IMR-90 (cell line): ENCODE measurements at regions not wholly inside any gene's neighbourhood (a gene's known extent, or its start where the extent isn't known, plus 50 kb on each side); places are given as distances from the start of the nearest gene placed in this dataset.

Experiments
- ATAC-seq: fragments of 200-7000 bp; cut with Tn5 transposase; 2 replicates; pipeline ENCODE4 v1.9.1; 2020; ENCODE audit warnings: low read depth, mild to moderate bottlenecking, moderate library complexity
- BruUV-seq: library from RNA; stranded (reverse); fragments of 400-500 nt; replicated peaks from 2 replicates; lab custom pipeline; 2021; lab: Mats Ljungman, UMichigan
- CTCF ChIA-PET: fragments of 300-600 bp; formaldehyde crosslinking; extraction: SDS; loops from one replicate; lab custom pipeline; 2021; ENCODE audit warnings: antibody characterized with exemption; lab: Yijun Ruan, JAX
- POLR2A ChIA-PET: fragments of 300-600 bp; sonication (Branson Sonifier 250); formaldehyde crosslinking; loops from one replicate; lab custom pipeline; 2022; ENCODE audit warnings: antibody characterized with exemption; ENCODE audit not compliant: unreplicated experiment; lab: Charles Lee
- DNase-seq: peaks from one replicate; pipeline ENCODE4 v3.0.0; 2013
- H2AFZ ChIP-seq: replicated peaks from 2 replicates; pipeline ENCODE3; 2013; ENCODE audit warnings: low read length, mild to moderate bottlenecking; ENCODE audit not compliant: poor library complexity
- H2AK5ac ChIP-seq: 2 replicates; pipeline ENCODE4 v1.6.1; 2013; ENCODE audit warnings: low read depth, low read length, inconsistent platforms
- H2AK9ac ChIP-seq: replicated peaks from 2 replicates; pipeline ENCODE3; 2013; ENCODE audit warnings: mild to moderate bottlenecking, low read depth, low read length, moderate library complexity; ENCODE audit not compliant: poor library complexity
- H2BK120ac ChIP-seq: 2 replicates; pipeline ENCODE4 v1.6.1; 2013; ENCODE audit warnings: low read depth, low read length, inconsistent platforms
- H2BK15ac ChIP-seq: 3 replicates; pipeline ENCODE4 v1.6.1; 2013; ENCODE audit warnings: low read depth, low read length, inconsistent platforms
- H2BK20ac ChIP-seq: 2 replicates; pipeline ENCODE4 v1.6.1; 2013; ENCODE audit warnings: low read depth, mild to moderate bottlenecking, inconsistent platforms, low read length, moderate library complexity
- H2BK5ac ChIP-seq: 2 replicates; pipeline ENCODE4 v1.6.1; 2013; ENCODE audit warnings: mild to moderate bottlenecking, low read depth, low read length, inconsistent platforms; ENCODE audit not compliant: poor library complexity, severe bottlenecking
- H3K14ac ChIP-seq: replicated peaks from 2 replicates; pipeline ENCODE4 v1.6.1; 2013; ENCODE audit warnings: low read depth, low read length, inconsistent platforms
- H3K18ac ChIP-seq: 2 replicates; pipeline ENCODE4 v1.6.1; 2013; ENCODE audit warnings: low read depth, low read length, control low read depth
- H3K23ac ChIP-seq: 2 replicates; pipeline ENCODE4 v1.6.1; 2013; ENCODE audit warnings: low read depth, low read length, inconsistent platforms
- H3K27ac ChIP-seq: 2 replicates; pipeline ENCODE4 v1.5.1; 2013; ENCODE audit warnings: mild to moderate bottlenecking, control low read depth, low read length; ENCODE audit not compliant: insufficient read depth
- H3K27me3 ChIP-seq: 2 replicates; pipeline ENCODE4 v1.6.1; 2013; ENCODE audit warnings: low read length; ENCODE audit not compliant: control insufficient read depth, insufficient read depth
- H3K36me3 ChIP-seq: 2 replicates; pipeline ENCODE4 v1.6.1; 2013; ENCODE audit warnings: low read length, mixed read lengths; ENCODE audit not compliant: control insufficient read depth, insufficient read depth
- H3K4ac ChIP-seq: 2 replicates; pipeline ENCODE4 v1.6.1; 2013; ENCODE audit warnings: low read depth, low read length, inconsistent platforms
- H3K4me1 ChIP-seq: 2 replicates; pipeline ENCODE4 v1.6.1; 2013; ENCODE audit warnings: low read length, mixed read lengths; ENCODE audit not compliant: control insufficient read depth, insufficient read depth
- H3K4me2 ChIP-seq: 2 replicates; pipeline ENCODE4 v1.6.1; 2013; ENCODE audit warnings: low read depth, mild to moderate bottlenecking, control low read depth, low read length, moderate library complexity
- H3K4me3 ChIP-seq: 2 replicates; pipeline ENCODE4 v1.5.1; 2013; ENCODE audit warnings: low read depth, mild to moderate bottlenecking, control low read depth, low read length, moderate library complexity; ENCODE audit not compliant: insufficient read depth
- H3K56ac ChIP-seq: 2 replicates; pipeline ENCODE4 v1.6.1; 2013; ENCODE audit warnings: low read length, inconsistent platforms; ENCODE audit not compliant: insufficient read depth; ENCODE audit errors: extremely low read depth
- H3K79me1 ChIP-seq, 2 experiments: 2 replicates each; pipeline ENCODE4 v1.6.1; 2013; ENCODE audit warnings: low read length in 2 of 2, inconsistent platforms in 1 of 2, low read depth in 1 of 2
- H3K9ac ChIP-seq: 2 replicates; pipeline ENCODE4 v1.6.1; 2013; ENCODE audit warnings: low read depth, low read length, control low read depth
- H3K9me1 ChIP-seq: 2 replicates; pipeline ENCODE4 v1.6.1; 2013; ENCODE audit warnings: low read length, inconsistent platforms; ENCODE audit not compliant: insufficient read depth
- H3K9me3 ChIP-seq: 2 replicates; pipeline ENCODE4 v1.6.1; 2013; ENCODE audit warnings: low read length; ENCODE audit not compliant: control insufficient read depth, insufficient read depth
- H4K20me1 ChIP-seq: 2 replicates; pipeline ENCODE4 v1.6.1; 2013; ENCODE audit warnings: low read length, inconsistent platforms; ENCODE audit not compliant: insufficient read depth
- H4K5ac ChIP-seq: 2 replicates; pipeline ENCODE4 v1.6.1; 2013; ENCODE audit warnings: mild to moderate bottlenecking, low read depth, low read length, control low read depth
- H4K8ac ChIP-seq, 2 experiments: 2 replicates each; pipeline ENCODE4 v1.6.1; 2013; ENCODE audit warnings: low read depth in 2 of 2, low read length in 2 of 2, control low read depth in 1 of 2, inconsistent platforms in 1 of 2
- H4K91ac ChIP-seq: 2 replicates; pipeline ENCODE4 v1.6.1; 2013; ENCODE audit warnings: low read depth, low read length, inconsistent platforms; ENCODE audit not compliant: insufficient read depth
- WGBS, 2 experiments: methylation state at CpG; one replicate each; pipeline versions ENCODE4 v1.1.5 to v1.1.7; 2013; ENCODE audit warnings: missing lambda C conversion rate in 2 of 2; ENCODE audit not compliant: insufficient read length in 1 of 2; ENCODE audit errors: extremely low coverage in 2 of 2; 5-methylcytosine and 5-hydroxymethylcytosine counted together
- dilution Hi-C: fragments of 300-500 bp; cut with HindIII; formaldehyde crosslinking; loops from one replicate; pipeline ENCODE4 v1.14.3; 2018; ENCODE audit warnings: low sequenced_read_pairs; ENCODE audit not compliant: unreplicated experiment
- in situ Hi-C: fragments of 300-500 bp; cut with MboI; formaldehyde crosslinking; loops from 3 replicates; pipeline ENCODE4 v1.14.3; 2019; ENCODE audit warnings: low sequenced_read_pairs, inconsistent platforms, mixed read lengths
- intact Hi-C: fragments of 100-400 bp; cut with micrococcal nuclease; formaldehyde crosslinking; loops from 2 replicates; pipeline ENCODE4 v1.10.0; 2022
- TF ChIP-seq, protein P1 (sequence below): conservative IDR thresholded peaks from 2 replicates; pipeline ENCODE4 v1.5.1; 2012; ENCODE audit warnings: mild to moderate bottlenecking, low read depth, low read length, improper control_type of control experiment

DNA sequence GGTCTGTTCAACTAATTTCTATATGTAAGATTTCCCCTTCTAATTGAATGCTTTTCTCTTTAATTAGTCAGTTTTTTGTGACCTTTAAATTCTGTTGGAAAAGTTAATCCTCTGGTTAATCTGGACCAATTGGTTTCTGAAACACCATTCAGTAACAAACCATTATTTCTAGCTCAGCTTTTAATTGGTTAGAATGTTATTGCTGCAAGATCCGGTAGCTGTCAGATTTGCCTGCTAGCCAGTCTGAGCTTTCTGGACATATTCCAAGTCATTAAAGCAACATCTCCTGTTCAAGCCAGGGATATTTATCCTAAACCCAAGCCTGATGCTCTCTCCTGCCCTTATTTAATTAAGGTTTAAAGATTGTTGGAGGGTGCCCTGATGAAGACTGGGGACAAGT is 55.1 kb upstream of the FBXL4 start:
- ChIA-PET CTCF (no interaction called here), POLR2A (no interaction called here)
- Histone ChIP-seq H3K9me1 (no peaks in the 10 kb centered on the region), H4K8ac (no peak overlapping the region), H3K9me3 (no peaks in the 10 kb centered on the region), H3K4me3 (no peak overlapping the region), H4K91ac (no peak overlapping the region), H2AFZ (no peak overlapping the region), H2BK20ac (no peak overlapping the region), H4K5ac (no peak overlapping the region), H3K36me3 (no peaks in the 10 kb centered on the region), H3K18ac (no peak overlapping the region), H2AK5ac (no peak overlapping the region), H3K56ac (no peak overlapping the region), H2BK5ac (no peak overlapping the region), H3K4ac (no peak overlapping the region), H2BK15ac (no peak overlapping the region), H3K4me2 (no peak overlapping the region), H3K27me3 (no peaks in the 10 kb centered on the region; the same call in 1 of the 2 replicates), H3K14ac (no peak overlapping the region), H2AK9ac (no peak overlapping the region), H3K23ac (no peak overlapping the region), H4K20me1 (no peaks in the 10 kb centered on the region), H3K79me1 (no peaks in the 10 kb centered on the region), H3K27ac (no peak overlapping the region), H2BK120ac (no peak overlapping the region), H3K4me1 (no peaks in the 10 kb centered on the region), H3K9ac (no peak overlapping the region)
- in situ Hi-C loops: no loop called here
- TF ChIP-seq, protein P1, sequence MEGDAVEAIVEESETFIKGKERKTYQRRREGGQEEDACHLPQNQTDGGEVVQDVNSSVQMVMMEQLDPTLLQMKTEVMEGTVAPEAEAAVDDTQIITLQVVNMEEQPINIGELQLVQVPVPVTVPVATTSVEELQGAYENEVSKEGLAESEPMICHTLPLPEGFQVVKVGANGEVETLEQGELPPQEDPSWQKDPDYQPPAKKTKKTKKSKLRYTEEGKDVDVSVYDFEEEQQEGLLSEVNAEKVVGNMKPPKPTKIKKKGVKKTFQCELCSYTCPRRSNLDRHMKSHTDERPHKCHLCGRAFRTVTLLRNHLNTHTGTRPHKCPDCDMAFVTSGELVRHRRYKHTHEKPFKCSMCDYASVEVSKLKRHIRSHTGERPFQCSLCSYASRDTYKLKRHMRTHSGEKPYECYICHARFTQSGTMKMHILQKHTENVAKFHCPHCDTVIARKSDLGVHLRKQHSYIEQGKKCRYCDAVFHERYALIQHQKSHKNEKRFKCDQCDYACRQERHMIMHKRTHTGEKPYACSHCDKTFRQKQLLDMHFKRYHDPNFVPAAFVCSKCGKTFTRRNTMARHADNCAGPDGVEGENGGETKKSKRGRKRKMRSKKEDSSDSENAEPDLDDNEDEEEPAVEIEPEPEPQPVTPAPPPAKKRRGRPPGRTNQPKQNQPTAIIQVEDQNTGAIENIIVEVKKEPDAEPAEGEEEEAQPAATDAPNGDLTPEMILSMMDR: no peak
- ATAC-seq (no peak), DNase-seq (no peak)
- intact Hi-C loops: no loop called here
- dilution Hi-C loops: no loop called here
- WGBS, 2 experiments: no CpG with 5 or more reads among the region's 1 CpG
- no TSS peak for BruUV-seq
